GM12878 (cell line): ENCODE measurements at regions not wholly inside any gene's neighbourhood (a gene's known extent, or its start where the extent isn't known, plus 50 kb on each side); places are given as distances from the start of the nearest gene placed in this dataset.

Source experiments
- ATAC-seq: fragments of 200-7000 bp; cut with Tn5 transposase; 3 replicates; pipeline ENCODE4 v1.9.1; 2020; ENCODE audit warnings: mild to moderate bottlenecking, moderate library complexity
- BruUV-seq: library from RNA; stranded (reverse); fragments of 400-500 nt; replicated peaks from 2 replicates; lab custom pipeline; 2021; lab: Mats Ljungman, UMichigan
- CTCF ChIA-PET: fragments of 300-600 bp; sonication (Branson Sonifier 250); formaldehyde crosslinking; extraction: SDS; loops from one replicate; lab custom pipeline; 2021; ENCODE audit warnings: inconsistent platforms; lab: Yijun Ruan, JAX
- POLR2A ChIA-PET: fragments of 350-600 bp; formaldehyde crosslinking; extraction: SDS; loops from one replicate; lab custom pipeline; 2021; ENCODE audit warnings: inconsistent platforms; lab: Charles Lee
- RAD21 ChIA-PET: fragments of 300-600 bp; sonication (Branson Sonifier 250); formaldehyde crosslinking; loops from one replicate; lab custom pipeline; 2023; ENCODE audit warnings: antibody characterized with exemption; ENCODE audit not compliant: unreplicated experiment; lab: Charles Lee
- SMC1A ChIA-PET: fragments of 300-600 bp; sonication (Branson Sonifier 250); formaldehyde crosslinking; loops from one replicate; lab custom pipeline; 2023; ENCODE audit not compliant: unreplicated experiment, uncharacterized antibody; lab: Charles Lee
- DNase-seq: peaks from one replicate; pipeline ENCODE4 v3.0.0-alpha.2; 2011; ENCODE audit warnings: low read depth, low spot score
- FAIRE-seq: peaks from 3 replicates; lab custom pipeline; 2011; peaks lifted over from hg19 to GRCh38; lab: Jason Lieb, UNC
- H2AFZ ChIP-seq: 2 replicates; pipeline ENCODE4 v1.6.0; 2011; ENCODE audit warnings: low read depth, low read length, control low read depth; ENCODE audit not compliant: control insufficient read depth
- H3K27ac ChIP-seq: 2 replicates; pipeline ENCODE4 v1.5.1; 2011; ENCODE audit warnings: control low read depth; ENCODE audit not compliant: control insufficient read depth, insufficient read depth
- H3K27me3 ChIP-seq, 2 experiments: replicated peaks in 1 of 2; 2 replicates each; pipeline versions ENCODE4 v1.6.0 to v1.6.1; 2011; ENCODE audit warnings: low read length in 1 of 2; ENCODE audit not compliant: control insufficient read depth in 2 of 2, insufficient read depth in 2 of 2
- H3K36me3 ChIP-seq, 2 experiments: 2 replicates each; pipeline ENCODE4 v1.5.1; 2011; ENCODE audit warnings: low read length in 1 of 2; ENCODE audit not compliant: control insufficient read depth in 2 of 2, insufficient read depth in 2 of 2
- H3K4me1 ChIP-seq: 2 replicates; pipeline ENCODE4 v1.6.1; 2011; ENCODE audit warnings: mild to moderate bottlenecking, low read length, moderate library complexity, mixed read lengths; ENCODE audit not compliant: control insufficient read depth, insufficient read depth
- H3K4me2 ChIP-seq: 2 replicates; pipeline ENCODE4 v1.6.0; 2011; ENCODE audit warnings: control low read depth; ENCODE audit not compliant: control insufficient read depth, insufficient read depth
- H3K4me3 ChIP-seq: fragments of 200-600 bp; sonication (generic); 2 replicates; pipeline ENCODE4 v1.5.1; 2016
- H3K79me2 ChIP-seq: 2 replicates; pipeline ENCODE4 v1.6.0; 2011; ENCODE audit warnings: low read length; ENCODE audit not compliant: control insufficient read depth, insufficient read depth
- H3K9ac ChIP-seq: 2 replicates; pipeline ENCODE4 v1.8.0; 2011; ENCODE audit warnings: low read length, control low read depth, mixed read lengths; ENCODE audit not compliant: control insufficient read depth, insufficient read depth
- H3K9me3 ChIP-seq: replicated peaks from 3 replicates; pipeline ENCODE4 v1.5.1; 2011; ENCODE audit warnings: mild to moderate bottlenecking, low read length; ENCODE audit not compliant: control insufficient read depth, insufficient read depth
- H4K20me1 ChIP-seq: 2 replicates; pipeline ENCODE4 v1.6.0; 2011; ENCODE audit not compliant: control insufficient read depth, insufficient read depth
- ATF7 ChIP-seq: fragments of 450-650 bp; IDR thresholded peaks from 2 replicates; pipeline ENCODE4 v1.6.1; 2016; ENCODE audit warnings: low read depth, mild to moderate bottlenecking
- CTCF ChIP-seq, 3 experiments: IDR thresholded peaks in 2 of 3; conservative IDR thresholded peaks in 1 of 3; 2 replicates each; pipeline ENCODE4 v1.5.1; 2011; ENCODE audit warnings: low read depth in 3 of 3, low read length in 3 of 3, mild to moderate bottlenecking in 3 of 3, control low read depth in 2 of 3, moderate library complexity in 2 of 3, inconsistent platforms in 1 of 3, mixed read lengths in 1 of 3; ENCODE audit not compliant: control insufficient read depth in 2 of 3, insufficient read depth in 1 of 3; ENCODE audit errors: extremely low read depth in 1 of 3
- E2F8 ChIP-seq: fragments of 450-650 bp; IDR thresholded peaks from 2 replicates; pipeline ENCODE4 v1.6.1; 2018; ENCODE audit warnings: mild to moderate bottlenecking, low read depth, moderate library complexity; ENCODE audit not compliant: partially characterized antibody
- ETV6 ChIP-seq, 2 experiments: fragments of 450-650 bp in 1 of 2; IDR thresholded peaks in 1 of 2; conservative IDR thresholded peaks in 1 of 2; 2 replicates each; pipeline ENCODE4 v1.6.1; 2014; ENCODE audit warnings: antibody characterized with exemption in 1 of 2, borderline replicate concordance in 1 of 2, low read depth in 1 of 2, mild to moderate bottlenecking in 1 of 2, moderate library complexity in 1 of 2
- HDGF ChIP-seq: fragments of 450-650 bp; IDR thresholded peaks from 2 replicates; pipeline ENCODE4 v1.6.1; 2016; ENCODE audit warnings: antibody characterized with exemption
- MEF2A ChIP-seq: IDR thresholded peaks from 2 replicates; pipeline ENCODE4 v1.6.1; 2011; ENCODE audit warnings: low read depth, mild to moderate bottlenecking, low read length, moderate library complexity; ENCODE audit not compliant: insufficient read depth
- NFYA ChIP-seq: IDR thresholded peaks from 2 replicates; pipeline ENCODE4 v1.6.1; 2011; ENCODE audit warnings: low read depth, mild to moderate bottlenecking, low read length, improper control_type of control experiment, borderline replicate concordance
- SKIL ChIP-seq: fragments of 450-650 bp; IDR thresholded peaks from 2 replicates; pipeline ENCODE4 v1.6.1; 2017; ENCODE audit warnings: mild to moderate bottlenecking, low read depth, inconsistent platforms; ENCODE audit not compliant: poor library complexity, severe bottlenecking
- SPI1 ChIP-seq: IDR thresholded peaks from 2 replicates; pipeline ENCODE4 v1.6.1; 2011; ENCODE audit warnings: low read depth, mild to moderate bottlenecking, low read length, moderate library complexity, borderline replicate concordance; ENCODE audit not compliant: insufficient read depth
- STAT1 ChIP-seq: fragments of 450-650 bp; conservative IDR thresholded peaks from 2 replicates; pipeline ENCODE4 v1.6.1; 2014; ENCODE audit warnings: antibody characterized with exemption, mild to moderate bottlenecking
- WGBS: methylation state at CpG from one replicate; pipeline ENCODE4 v1.1.6; 2016; ENCODE audit warnings: low lambda C conversion rate; ENCODE audit not compliant: insufficient replicate concordance, insufficient coverage; ENCODE audit errors: missing lambda C conversion rate; 5-methylcytosine and 5-hydroxymethylcytosine counted together
- in situ Hi-C: fragments of 300-500 bp; cut with MboI; formaldehyde crosslinking; loops from 9 replicates; pipeline ENCODE4 v1.14.3; 2018; ENCODE audit warnings: mixed read lengths
- intact Hi-C: fragments of 100-400 bp; cut with micrococcal nuclease; formaldehyde crosslinking; loops from one replicate; pipeline ENCODE4 v1.14.2; 2022; ENCODE audit not compliant: unreplicated experiment

- no peak for ATAC-seq
- 51% methylated on average over 10 of the region's 10 CpGs for WGBS
- Histone ChIP-seq H3K9me3 (no peaks in the 10 kb centered on the region), H3K36me3 (no peaks in the 10 kb centered on the region), H3K4me2 (no peak overlapping the region), H3K79me2 (no peaks in the 10 kb centered on the region), H3K9ac (no peak overlapping the region), H3K27me3 (no peaks in the 10 kb centered on the region), H3K27ac (no peak overlapping the region), H2AFZ (no peak overlapping the region), H3K4me3 (no peak overlapping the region), H3K4me1 (no peaks in the 10 kb centered on the region), H4K20me1 (no peaks in the 10 kb centered on the region)
- ChIA-PET RAD21 (no interaction called here), SMC1A (no interaction called here), CTCF (no interaction called here), POLR2A (no interaction called here)
- no peak for DNase-seq
- no TSS peak for BruUV-seq
- in situ Hi-C loops (no loop called here), intact Hi-C loops (no loop called here)
- FAIRE-seq, result no peak
- no peak for TF ChIP-seq CTCF (IDR thresholded peaks at IDR 0.05 in 2 of 3, conservative IDR thresholded peaks at IDR 0.05 in 1 of 3; ENCODE audit: control insufficient read depth in 2 of 3, extremely low read depth in 1 of 3, insufficient read depth in 1 of 3, low read depth in 3 of 3, low read length in 3 of 3)
These were observed 1050.5 kb upstream of the AUTS2 start for GRCh38 chr7:68547799-68548198.

- FAIRE-seq (no peak), DNase-seq (no peak), ATAC-seq (no peak)
- H3K9me3 ChIP-seq, result no peaks in the 10 kb centered on the region
- in situ Hi-C loops (no loop called here), intact Hi-C loops (no loop called here)
- H3K4me3 ChIP-seq, result no peak overlapping the region
- H3K4me2 ChIP-seq, result no peak overlapping the region
- 25% methylated on average over 2 of the region's 2 CpGs for WGBS
- ChIA-PET SMC1A (no interaction called here), RAD21 (no interaction called here), CTCF (no interaction called here), POLR2A (no interaction called here)
- H3K4me1 ChIP-seq, result no peaks in the 10 kb centered on the region
- no peak overlapping the region for H2AFZ ChIP-seq
- H3K27ac ChIP-seq, result no peak overlapping the region
- no peaks in the 10 kb centered on the region for H4K20me1 ChIP-seq
- BruUV-seq, result no TSS peak
- no peaks in the 10 kb centered on the region for H3K27me3 ChIP-seq
- H3K79me2 ChIP-seq, result no peaks in the 10 kb centered on the region
- no peak overlapping the region for H3K9ac ChIP-seq
- no peaks in the 10 kb centered on the region for H3K36me3 ChIP-seq
- no peak for TF ChIP-seq MEF2A
- no peak for TF ChIP-seq HDGF
- TF ChIP-seq ATF7, result no peak
- TF ChIP-seq ETV6 (conservative IDR thresholded peaks at IDR 0.05 in 1 of 2, IDR thresholded peaks at IDR 0.05 in 1 of 2; ENCODE audit: borderline replicate concordance in 1 of 2, low read depth in 1 of 2), result no peak
- no peak for TF ChIP-seq E2F8
- no peak for TF ChIP-seq SPI1
- TF ChIP-seq SKIL, result no peak
- TF ChIP-seq STAT1, result no peak
- no peak for TF ChIP-seq NFYA
These were observed 1048.2 kb upstream of the AUTS2 start for GRCh38 chr7:68550027-68550426.
